GM23248 (cell line): ENCODE measurements at regions not wholly inside any gene's neighbourhood (a gene's known extent, or its start where the extent isn't known, plus 50 kb on each side); places are given as distances from the start of the nearest gene placed in this dataset.

Source experiments
- DNase-seq: peaks from one replicate; pipeline ENCODE4 v3.0.0-alpha.2; 2015
- H2AFZ ChIP-seq: fragments of 200-600 bp; sonication (generic); 2 replicates; pipeline ENCODE4 v1.6.1; 2016; ENCODE audit warnings: antibody characterized with exemption
- H3F3A ChIP-seq: fragments of 200-600 bp; sonication (generic); 2 replicates; pipeline ENCODE4 v1.6.1; 2016; ENCODE audit warnings: mild to moderate bottlenecking, antibody characterized with exemption, mixed run types; ENCODE audit not compliant: insufficient read depth
- H3K27ac ChIP-seq: fragments of 200-600 bp; sonication (generic); 2 replicates; pipeline ENCODE4 v1.5.1; 2016; ENCODE audit warnings: mild to moderate bottlenecking
- H3K27me3 ChIP-seq: fragments of 200-600 bp; sonication (generic); replicated peaks from 2 replicates; pipeline ENCODE4 v1.6.1; 2016; ENCODE audit warnings: mild to moderate bottlenecking; ENCODE audit not compliant: insufficient read depth
- H3K36me3 ChIP-seq: fragments of 200-600 bp; sonication (generic); 2 replicates; pipeline ENCODE4 v1.6.1; 2016; ENCODE audit warnings: low read depth, mild to moderate bottlenecking
- H3K4me1 ChIP-seq: fragments of 200-600 bp; sonication (generic); 2 replicates; pipeline ENCODE4 v1.6.1; 2016; ENCODE audit warnings: mild to moderate bottlenecking; ENCODE audit not compliant: insufficient read depth
- H3K4me2 ChIP-seq: fragments of 200-600 bp; sonication (generic); one replicate; pipeline ENCODE4 v1.6.1; 2016; ENCODE audit warnings: mild to moderate bottlenecking; ENCODE audit not compliant: unreplicated experiment
- H3K4me3 ChIP-seq: fragments of 200-600 bp; sonication (generic); 2 replicates; pipeline ENCODE4 v1.5.1; 2016; ENCODE audit warnings: mild to moderate bottlenecking
- H3K79me2 ChIP-seq: fragments of 200-600 bp; sonication (generic); 2 replicates; pipeline ENCODE4 v1.6.1; 2016; ENCODE audit warnings: mild to moderate bottlenecking; ENCODE audit not compliant: insufficient read depth
- H3K9ac ChIP-seq: fragments of 200-600 bp; sonication (generic); 2 replicates; pipeline ENCODE4 v1.6.1; 2016; ENCODE audit warnings: mild to moderate bottlenecking
- H3K9me2 ChIP-seq: fragments of 200-600 bp; sonication (generic); 2 replicates; pipeline ENCODE4 v1.6.1; 2016; ENCODE audit warnings: mixed run types, mild to moderate bottlenecking, moderate library complexity; ENCODE audit not compliant: insufficient read depth
- H3K9me3 ChIP-seq: fragments of 200-600 bp; sonication (generic); one replicate; pipeline ENCODE4 v1.6.1; 2017; ENCODE audit warnings: low read depth
- H4K20me1 ChIP-seq: fragments of 200-600 bp; sonication (generic); 2 replicates; pipeline ENCODE4 v1.6.0; 2016; ENCODE audit not compliant: insufficient read depth
- EZH2 ChIP-seq: fragments of 200-600 bp; sonication (generic); IDR thresholded peaks from 2 replicates; pipeline ENCODE4 v1.6.1; 2018; ENCODE audit warnings: antibody characterized with exemption, mild to moderate bottlenecking; ENCODE audit not compliant: insufficient read depth, poor library complexity, severe bottlenecking
- EZH2phosphoT487 ChIP-seq: fragments of 200-600 bp; sonication (generic); IDR thresholded peaks from 2 replicates; pipeline ENCODE4 v1.6.1; 2018; ENCODE audit warnings: antibody characterized with exemption, moderate library complexity, mild to moderate bottlenecking, low read depth; ENCODE audit not compliant: insufficient read depth
- WGBS, 2 experiments: methylation state at CpG; one replicate each; pipeline ENCODE4 v1.1.6; 2015 to 2017; ENCODE audit warnings: low lambda C conversion rate in 2 of 2, low coverage in 1 of 2; ENCODE audit errors: missing lambda C conversion rate in 2 of 2; 5-methylcytosine and 5-hydroxymethylcytosine counted together
- in situ Hi-C: fragments of 300-500 bp; cut with MboI; formaldehyde crosslinking; loops from 2 replicates; pipeline ENCODE4 v1.15.0; 2020

DNA sequence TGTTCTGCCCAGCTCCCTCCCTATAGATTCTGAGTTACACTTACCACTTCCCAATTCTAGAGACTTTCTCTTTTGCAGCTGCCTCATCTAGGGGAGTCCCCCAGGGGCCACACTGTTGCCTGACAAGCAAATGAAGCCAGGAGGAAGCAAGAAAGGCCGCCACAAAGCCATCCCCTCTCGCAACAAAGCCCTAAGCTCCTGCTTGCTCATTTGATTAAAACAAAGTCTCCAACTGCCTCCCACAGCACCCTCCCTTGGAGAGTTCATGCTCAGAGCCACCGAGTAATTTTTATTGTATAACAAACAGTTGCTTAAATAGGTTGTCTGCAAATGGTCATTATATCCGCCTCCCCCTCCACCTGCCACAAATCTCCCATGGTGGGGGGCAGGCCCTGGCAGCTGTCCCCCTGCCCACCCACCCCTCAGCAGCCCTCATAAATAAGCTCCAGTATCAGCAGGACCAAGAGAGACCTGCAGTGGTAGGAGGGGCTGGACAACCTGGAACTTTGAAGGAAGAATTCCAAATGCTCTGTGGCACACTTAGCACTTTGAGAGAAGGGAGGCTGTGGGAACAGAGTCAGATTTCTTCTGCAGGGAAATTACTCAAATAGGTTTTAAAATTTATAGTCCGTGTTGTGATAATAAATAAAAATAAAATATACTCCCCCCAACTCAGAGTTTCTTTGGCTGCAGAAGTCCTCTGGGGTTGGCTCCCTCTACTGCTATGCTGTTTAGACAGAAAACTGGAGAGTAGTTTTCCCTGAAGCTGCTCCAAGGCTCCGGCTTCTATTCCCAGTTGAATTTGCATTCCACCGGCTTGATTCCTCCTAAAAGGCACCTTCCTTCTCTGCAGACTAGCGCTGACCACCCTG, 237.5 kb downstream of the TTLL7 start:
- Histone ChIP-seq H3F3A (no peaks in the 10 kb centered on the region), H2AFZ (no peak overlapping the region), H3K36me3 (no peaks in the 10 kb centered on the region), H3K79me2 (no peaks in the 10 kb centered on the region), H3K27ac (no peak overlapping the region), H3K4me3 (no peak overlapping the region), H3K4me1 (no peaks in the 10 kb centered on the region), H3K9me2 (no peaks in the 10 kb centered on the region), H3K9ac (no peak overlapping the region), H4K20me1 (no peaks in the 10 kb centered on the region), H3K9me3 (no peaks in the 10 kb centered on the region), H3K27me3 (peaks cover 30% of the 10 kb centered on the region; the same call in 1 of the 2 replicates), H3K4me2 (no peak overlapping the region)
- DNase-seq = no peak
- TF ChIP-seq EZH2 (no peak), EZH2phosphoT487 (no peak)
- 29 to 31% methylated on average over 8 of the region's 8 CpGs for WGBS, 2 experiments
- in situ Hi-C loops = no loop called here

DNA sequence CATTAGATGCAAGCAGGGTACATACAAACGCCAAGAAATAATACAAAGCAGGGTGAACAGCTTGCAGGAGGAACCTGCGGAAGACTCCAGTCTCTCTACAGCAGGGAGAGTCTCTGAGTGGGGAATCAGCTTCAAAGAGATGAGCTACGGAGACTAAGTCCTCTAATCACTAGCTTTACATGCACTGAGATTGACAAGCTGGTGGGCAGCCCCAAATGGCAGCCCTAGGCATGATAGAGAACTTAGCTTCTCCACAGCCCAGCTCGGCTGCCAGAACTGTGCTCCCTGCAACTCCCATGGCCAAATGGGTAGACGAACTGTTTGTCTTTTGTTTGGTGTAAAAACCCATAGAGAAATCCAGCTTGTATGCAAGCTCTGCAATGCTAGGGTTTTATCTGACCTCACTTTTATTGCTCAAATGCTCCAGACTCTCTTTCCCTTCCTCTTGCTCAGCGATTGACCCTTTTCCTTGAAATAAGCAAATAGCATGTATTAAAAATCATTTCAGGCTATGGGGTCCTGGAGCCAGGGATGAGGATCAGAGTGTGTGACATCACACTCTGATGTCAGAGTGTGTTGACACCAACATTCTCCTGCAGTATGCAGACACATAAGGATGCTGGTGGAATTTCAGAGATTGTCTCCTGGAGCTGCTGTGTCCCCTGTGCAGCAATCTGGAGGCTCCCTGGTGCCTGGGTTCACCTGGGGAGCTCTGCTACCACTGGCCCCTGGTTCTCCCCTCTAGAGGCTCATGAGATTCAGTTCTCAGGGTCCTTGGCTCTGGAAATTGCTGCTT, 238.5 kb downstream of the TTLL7 start:
- no peaks in the 10 kb centered on the region for H4K20me1 ChIP-seq
- no peaks in the 10 kb centered on the region for H3K79me2 ChIP-seq
- no peaks in the 10 kb centered on the region for H3F3A ChIP-seq
- H3K27me3 ChIP-seq = peaks cover 30% of the 10 kb centered on the region; the same call in 1 of the 2 replicates
- no peaks in the 10 kb centered on the region for H3K9me3 ChIP-seq
- DNase-seq = no peak
- H3K36me3 ChIP-seq = no peaks in the 10 kb centered on the region
- no peak overlapping the region for H2AFZ ChIP-seq
- WGBS, 2 experiments = 67 to 70% methylated on average over 6 of the region's 6 CpGs
- no peaks in the 10 kb centered on the region for H3K9me2 ChIP-seq
- in situ Hi-C loops = no loop called here
- no peaks in the 10 kb centered on the region for H3K4me1 ChIP-seq
- H3K27ac ChIP-seq = no peak overlapping the region
- H3K9ac ChIP-seq = no peak overlapping the region
- no peak for TF ChIP-seq EZH2
- TF ChIP-seq EZH2phosphoT487 = no peak
- no peak overlapping the region for H3K4me3 ChIP-seq
- no peak overlapping the region for H3K4me2 ChIP-seq

DNA sequence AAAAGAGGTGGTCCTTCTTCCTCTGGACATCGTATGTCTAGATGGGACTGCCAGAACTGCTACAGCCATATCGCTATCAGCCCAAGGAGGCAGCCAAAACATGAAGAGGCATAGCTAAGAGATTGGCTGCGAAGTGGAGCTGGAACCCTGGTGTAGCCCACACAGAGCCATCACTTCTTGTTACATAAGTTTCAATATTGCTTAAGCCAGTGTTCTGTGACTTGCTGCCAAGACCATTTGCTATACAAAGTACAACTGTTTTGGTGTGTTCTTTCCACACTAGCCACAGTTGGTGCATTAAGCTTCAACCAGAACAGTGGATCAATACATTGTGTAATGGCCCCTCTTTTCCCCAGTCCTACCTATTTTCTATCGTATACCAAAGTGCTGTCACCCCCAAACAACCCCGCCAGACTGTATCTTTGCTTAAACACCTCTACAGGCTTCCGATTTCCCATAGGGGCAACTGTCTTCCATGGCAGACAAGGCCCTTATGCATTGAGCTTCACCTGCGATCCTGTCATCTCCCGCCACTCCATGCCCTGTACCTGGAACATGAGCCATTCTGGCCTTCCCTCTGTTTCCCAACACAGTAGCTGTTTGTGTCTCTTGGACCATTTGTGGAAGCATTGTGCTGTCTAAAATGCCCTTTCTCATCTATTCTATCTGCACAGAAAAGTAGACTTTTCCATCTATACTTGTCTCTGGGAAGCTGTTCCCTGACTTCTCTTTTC, 241.8 kb downstream of the TTLL7 start:
- WGBS, 2 experiments = 53% methylated on average over 8 of the region's 8 CpGs
- no peak overlapping the region for H3K27ac ChIP-seq
- no peaks in the 10 kb centered on the region for H3K79me2 ChIP-seq
- H2AFZ ChIP-seq = no peak overlapping the region
- H3K27me3 ChIP-seq = peaks cover 6% of the 10 kb centered on the region; the same call in 1 of the 2 replicates
- in situ Hi-C loops = no loop called here
- no peaks in the 10 kb centered on the region for H4K20me1 ChIP-seq
- no peaks in the 10 kb centered on the region for H3K9me3 ChIP-seq
- H3K36me3 ChIP-seq = no peaks in the 10 kb centered on the region
- no peak for TF ChIP-seq EZH2phosphoT487
- no peak for TF ChIP-seq EZH2
- H3K4me1 ChIP-seq = no peaks in the 10 kb centered on the region
- H3F3A ChIP-seq = no peaks in the 10 kb centered on the region
- no peak overlapping the region for H3K9ac ChIP-seq
- H3K9me2 ChIP-seq = no peaks in the 10 kb centered on the region
- no peak overlapping the region for H3K4me3 ChIP-seq
- H3K4me2 ChIP-seq = no peak overlapping the region
- DNase-seq = no peak

DNA sequence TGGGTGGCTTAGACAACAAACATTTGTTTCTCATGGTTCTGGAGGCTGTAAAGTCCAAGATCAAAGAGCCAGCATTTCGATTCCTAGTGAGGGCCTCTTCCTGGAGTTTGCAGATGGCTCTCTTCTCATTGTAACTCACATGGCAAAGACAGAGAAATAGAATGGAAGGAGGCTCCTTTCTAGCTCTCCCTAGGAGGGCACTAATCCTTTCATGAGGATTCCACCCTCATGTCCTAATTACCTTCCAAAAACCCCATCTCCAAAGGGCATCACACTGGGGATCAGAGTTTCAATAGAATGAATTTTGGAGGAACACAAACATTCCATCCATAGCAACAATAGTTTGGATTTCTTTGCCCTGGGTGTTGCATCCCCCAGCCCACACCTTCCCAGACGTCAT, 247.3 kb downstream of the TTLL7 start:
- WGBS, 2 experiments = 5 to 8% methylated on average over 2 of the region's 2 CpGs
- no peaks in the 10 kb centered on the region for H3K4me1 ChIP-seq
- no peaks in the 10 kb centered on the region for H3K9me3 ChIP-seq
- no peak overlapping the region for H3K9ac ChIP-seq
- H3K4me3 ChIP-seq = no peak overlapping the region
- H3F3A ChIP-seq = no peaks in the 10 kb centered on the region
- H3K4me2 ChIP-seq = no peak overlapping the region
- H4K20me1 ChIP-seq = no peaks in the 10 kb centered on the region
- H3K27me3 ChIP-seq = no peaks in the 10 kb centered on the region
- TF ChIP-seq EZH2 (no peak), EZH2phosphoT487 (no peak)
- DNase-seq = no peak
- no peaks in the 10 kb centered on the region for H3K79me2 ChIP-seq
- no peaks in the 10 kb centered on the region for H3K9me2 ChIP-seq
- no peak overlapping the region for H2AFZ ChIP-seq
- in situ Hi-C loops = no loop called here
- no peak overlapping the region for H3K27ac ChIP-seq
- H3K36me3 ChIP-seq = no peaks in the 10 kb centered on the region
